KMS-11 (cell line): ENCODE measurements at regions not wholly inside any gene's neighbourhood (a gene's known extent, or its start where the extent isn't known, plus 50 kb on each side); places are given as distances from the start of the nearest gene placed in this dataset.

Experiments
- H2AFZ ChIP-seq: fragments of 200-600 bp; sonication (generic); 2 replicates; pipeline ENCODE4 v1.6.1; 2016; ENCODE audit warnings: antibody characterized with exemption, mixed run types, low read depth
- H3K27ac ChIP-seq: fragments of 200-600 bp; sonication (generic); 2 replicates; pipeline ENCODE4 v1.6.1; 2016; ENCODE audit warnings: mild to moderate bottlenecking, mixed run types
- H3K27me3 ChIP-seq: fragments of 200-600 bp; sonication (generic); 2 replicates; pipeline ENCODE4 v1.6.1; 2017; ENCODE audit warnings: mild to moderate bottlenecking, low read depth, mixed run types, moderate library complexity; ENCODE audit not compliant: insufficient read depth
- H3K36me3 ChIP-seq: fragments of 200-600 bp; sonication (generic); 2 replicates; pipeline ENCODE4 v1.6.1; 2017; ENCODE audit warnings: mild to moderate bottlenecking, mixed run types; ENCODE audit not compliant: insufficient read depth
- H3K4me1 ChIP-seq: fragments of 200-600 bp; sonication (generic); 2 replicates; pipeline ENCODE4 v1.6.1; 2016; ENCODE audit warnings: mild to moderate bottlenecking, low read depth, mixed run types; ENCODE audit not compliant: poor library complexity, severe bottlenecking
- H3K4me2 ChIP-seq: fragments of 200-600 bp; sonication (generic); 2 replicates; pipeline ENCODE4 v1.7.0; 2016; ENCODE audit warnings: mild to moderate bottlenecking, mixed run types
- H3K4me3 ChIP-seq: fragments of 200-600 bp; sonication (generic); IDR thresholded peaks from 2 replicates; pipeline ENCODE4 v1.6.1; 2017; ENCODE audit warnings: low read depth, low read length, mixed read lengths; ENCODE audit not compliant: insufficient read depth
- H3K79me2 ChIP-seq: fragments of 200-600 bp; sonication (generic); 2 replicates; pipeline ENCODE4 v1.6.1; 2016; ENCODE audit warnings: low read depth, mixed run types; ENCODE audit not compliant: insufficient read depth
- H3K9ac ChIP-seq: fragments of 200-600 bp; sonication (generic); 2 replicates; pipeline ENCODE4 v1.6.1; 2016; ENCODE audit warnings: mild to moderate bottlenecking, mixed run types
- H4K20me1 ChIP-seq: fragments of 200-600 bp; sonication (generic); 2 replicates; pipeline ENCODE4 v1.6.1; 2016; ENCODE audit warnings: mild to moderate bottlenecking, mixed run types; ENCODE audit not compliant: insufficient read depth
- TF ChIP-seq, protein P1 (sequence below): fragments of 200-600 bp; sonication (generic); conservative IDR thresholded peaks from 2 replicates; pipeline ENCODE4 v1.6.1; 2017; ENCODE audit warnings: low read depth, mild to moderate bottlenecking, antibody characterized with exemption, low read length, moderate library complexity, mixed read lengths

DNA sequence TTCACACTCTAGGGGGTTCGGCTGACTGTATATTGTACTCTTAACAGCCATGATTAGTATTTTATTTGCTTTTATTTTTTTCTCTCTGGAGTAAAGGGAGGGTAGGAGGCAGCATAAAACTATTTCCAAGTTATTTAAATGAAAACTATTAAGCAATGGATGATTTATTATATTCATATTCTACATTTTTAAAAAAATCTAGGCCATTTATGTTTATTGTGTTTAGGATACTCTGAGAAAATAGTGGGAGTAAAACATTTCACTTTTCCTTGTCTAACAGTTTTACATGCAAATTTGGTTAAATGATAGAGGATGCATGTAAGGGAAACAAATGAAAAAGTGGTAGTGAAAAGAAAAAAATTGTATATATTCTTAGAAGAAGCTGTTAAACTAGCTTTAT is 276.3 kb downstream of the GAS1 start:
- Histone ChIP-seq H3K4me3 (no peak overlapping the region), H2AFZ (no peak overlapping the region), H3K36me3 (no peaks in the 10 kb centered on the region), H3K4me1 (no peaks in the 10 kb centered on the region), H3K4me2 (no peak overlapping the region), H3K9ac (no peak overlapping the region), H4K20me1 (no peaks in the 10 kb centered on the region), H3K27me3 (no peaks in the 10 kb centered on the region), H3K27ac (no peak overlapping the region), H3K79me2 (no peaks in the 10 kb centered on the region)
- TF ChIP-seq, protein P1, sequence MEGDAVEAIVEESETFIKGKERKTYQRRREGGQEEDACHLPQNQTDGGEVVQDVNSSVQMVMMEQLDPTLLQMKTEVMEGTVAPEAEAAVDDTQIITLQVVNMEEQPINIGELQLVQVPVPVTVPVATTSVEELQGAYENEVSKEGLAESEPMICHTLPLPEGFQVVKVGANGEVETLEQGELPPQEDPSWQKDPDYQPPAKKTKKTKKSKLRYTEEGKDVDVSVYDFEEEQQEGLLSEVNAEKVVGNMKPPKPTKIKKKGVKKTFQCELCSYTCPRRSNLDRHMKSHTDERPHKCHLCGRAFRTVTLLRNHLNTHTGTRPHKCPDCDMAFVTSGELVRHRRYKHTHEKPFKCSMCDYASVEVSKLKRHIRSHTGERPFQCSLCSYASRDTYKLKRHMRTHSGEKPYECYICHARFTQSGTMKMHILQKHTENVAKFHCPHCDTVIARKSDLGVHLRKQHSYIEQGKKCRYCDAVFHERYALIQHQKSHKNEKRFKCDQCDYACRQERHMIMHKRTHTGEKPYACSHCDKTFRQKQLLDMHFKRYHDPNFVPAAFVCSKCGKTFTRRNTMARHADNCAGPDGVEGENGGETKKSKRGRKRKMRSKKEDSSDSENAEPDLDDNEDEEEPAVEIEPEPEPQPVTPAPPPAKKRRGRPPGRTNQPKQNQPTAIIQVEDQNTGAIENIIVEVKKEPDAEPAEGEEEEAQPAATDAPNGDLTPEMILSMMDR: no peak

DNA sequence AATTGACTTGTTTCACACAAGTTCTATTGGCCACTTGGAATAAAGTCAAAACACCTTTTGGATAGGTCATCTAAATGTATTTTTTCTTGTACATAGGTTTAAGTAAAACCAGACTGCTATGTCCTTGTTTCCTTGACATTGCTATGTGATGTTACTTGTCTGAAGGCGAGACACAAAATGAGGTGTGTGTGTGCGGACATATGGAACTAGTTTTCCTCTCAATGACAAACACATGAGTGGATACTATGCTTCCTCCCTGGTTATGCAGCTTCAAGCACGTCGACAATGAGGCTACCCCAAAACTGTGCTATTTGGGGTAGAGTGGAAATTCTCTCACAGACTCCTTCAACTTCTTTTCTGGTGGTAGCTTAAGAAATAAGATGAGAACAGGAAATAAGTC is 276.8 kb downstream of the GAS1 start:
- H3K9ac ChIP-seq: no peak overlapping the region
- H2AFZ ChIP-seq: no peak overlapping the region
- no peaks in the 10 kb centered on the region for H3K36me3 ChIP-seq
- no peaks in the 10 kb centered on the region for H3K27me3 ChIP-seq
- H4K20me1 ChIP-seq: no peaks in the 10 kb centered on the region
- no peak overlapping the region for H3K4me3 ChIP-seq
- no peaks in the 10 kb centered on the region for H3K4me1 ChIP-seq
- no peak overlapping the region for H3K27ac ChIP-seq
- TF ChIP-seq, protein P1: no peak
- H3K79me2 ChIP-seq: no peaks in the 10 kb centered on the region
- no peak overlapping the region for H3K4me2 ChIP-seq

DNA sequence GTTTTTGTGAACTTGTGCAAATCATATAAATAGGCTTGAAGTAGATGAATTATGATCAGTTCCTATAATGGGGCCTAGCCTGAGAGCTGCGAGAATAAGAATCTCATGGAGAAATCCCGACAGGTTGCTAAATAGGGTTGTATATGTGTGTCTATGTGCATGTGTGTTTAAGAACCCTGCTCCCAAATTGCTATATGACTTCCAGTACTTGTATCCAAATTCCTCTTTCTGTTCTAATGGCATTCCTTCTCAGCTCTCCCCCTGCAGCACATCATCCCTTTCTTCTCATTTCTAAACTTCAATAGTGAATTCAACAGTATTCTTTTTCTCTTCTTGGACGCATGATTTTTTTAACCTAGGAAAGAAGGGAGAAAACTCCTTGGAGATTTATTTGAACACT is 277.2 kb downstream of the GAS1 start:
- Histone ChIP-seq H3K4me3 (no peak overlapping the region), H3K36me3 (no peaks in the 10 kb centered on the region), H3K27me3 (no peaks in the 10 kb centered on the region), H3K9ac (no peak overlapping the region), H2AFZ (no peak overlapping the region), H3K4me2 (no peak overlapping the region), H3K27ac (no peak overlapping the region), H3K79me2 (no peaks in the 10 kb centered on the region), H3K4me1 (no peaks in the 10 kb centered on the region), H4K20me1 (no peaks in the 10 kb centered on the region)
- TF ChIP-seq, protein P1: no peak

DNA sequence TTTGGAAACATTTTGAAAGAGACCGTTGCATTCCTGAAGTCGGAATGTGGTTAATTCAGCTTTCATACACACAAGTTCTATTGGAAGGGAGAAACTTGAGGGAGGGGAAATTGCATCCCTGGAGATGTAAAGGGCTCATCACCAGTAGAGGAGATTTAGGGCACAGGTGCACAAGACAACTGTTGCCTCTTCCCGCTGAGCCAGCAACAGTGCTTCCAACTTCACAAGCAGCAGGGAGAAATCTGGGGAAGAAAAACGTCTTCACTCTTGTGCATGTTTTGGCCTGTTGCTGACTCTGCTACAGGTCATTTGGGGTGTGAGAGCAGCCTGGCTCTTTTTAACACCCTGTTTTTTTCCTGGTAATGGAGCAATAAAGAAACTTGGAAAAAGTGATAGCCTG is 277.9 kb downstream of the GAS1 start:
- H3K79me2 ChIP-seq: no peaks in the 10 kb centered on the region
- no peaks in the 10 kb centered on the region for H3K36me3 ChIP-seq
- H2AFZ ChIP-seq: no peak overlapping the region
- no peak overlapping the region for H3K4me2 ChIP-seq
- H3K27ac ChIP-seq: no peak overlapping the region
- no peak overlapping the region for H3K9ac ChIP-seq
- H4K20me1 ChIP-seq: no peaks in the 10 kb centered on the region
- no peaks in the 10 kb centered on the region for H3K27me3 ChIP-seq
- TF ChIP-seq, protein P1: no peak
- no peak overlapping the region for H3K4me3 ChIP-seq
- no peaks in the 10 kb centered on the region for H3K4me1 ChIP-seq

DNA sequence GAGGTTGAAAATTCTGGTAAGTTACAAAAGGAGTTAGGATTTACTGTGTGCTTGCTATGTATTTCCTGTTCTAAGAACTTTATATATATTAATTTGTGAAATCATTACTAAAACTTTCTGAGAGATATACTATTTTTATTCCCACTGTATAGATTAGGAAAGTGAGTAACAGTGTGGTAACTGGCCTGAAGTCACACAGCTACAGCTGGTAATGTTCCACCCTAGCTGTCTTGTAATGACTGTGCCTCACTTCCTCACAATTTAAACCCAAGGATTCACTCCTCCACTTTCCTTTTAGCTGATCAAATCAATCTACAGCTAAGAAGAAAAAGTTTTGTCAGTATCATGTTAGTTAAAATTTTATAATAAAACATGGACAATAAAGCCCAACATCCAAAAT is 278.8 kb downstream of the GAS1 start:
- Histone ChIP-seq H2AFZ (no peak overlapping the region), H3K79me2 (no peaks in the 10 kb centered on the region), H3K27me3 (no peaks in the 10 kb centered on the region), H3K9ac (no peak overlapping the region), H3K4me1 (no peaks in the 10 kb centered on the region), H3K27ac (no peak overlapping the region), H3K4me2 (no peak overlapping the region), H4K20me1 (no peaks in the 10 kb centered on the region), H3K36me3 (no peaks in the 10 kb centered on the region), H3K4me3 (no peak overlapping the region)
- TF ChIP-seq, protein P1: no peak
